ENCODE measurements at regions not wholly inside any gene's neighbourhood (a gene's known extent, or its start where the extent isn't known, plus 50 kb on each side); places are given as distances from the start of the nearest gene placed in this dataset.

GRCh38 chr2:153134725-153135124, 343.8 kb downstream of the RPRM start:
- H3K4me1 Mint-ChIP-seq = no peaks in the 10 kb centered on the region
- H3K9me3 ChIP-seq (ENCODE audit: control insufficient read depth, insufficient read depth, low read length) = no peaks in the 10 kb centered on the region
- H3K9me3 Mint-ChIP-seq = peaks cover 4 to 14% of the 10 kb centered on the region in 2 donors
- no peaks in the 10 kb centered on the region for H3K36me3 Mint-ChIP-seq
- no peaks in the 10 kb centered on the region for H3K27me3 ChIP-seq (ENCODE audit: control insufficient read depth, insufficient read depth, low read length)
- H3K36me3 ChIP-seq (ENCODE audit: control insufficient read depth, insufficient read depth, low read length) = no peaks in the 10 kb centered on the region
- intact Hi-C loops (cut with micrococcal nuclease) = no loop called here
- ATAC-seq (no peak), DNase-seq (no peak)
- no CpG with 5 or more reads among the region's 1 CpG for WGBS (ENCODE audit: insufficient coverage)
- no peak for TF ChIP-seq CTCF (IDR thresholded peaks at IDR 0.05)
- H3K4me3 ChIP-seq (ENCODE audit: low read length) = no peak overlapping the region
- no peak overlapping the region for H3K27ac ChIP-seq (ENCODE audit: low read length)
- no peak overlapping the region for H3K4me3 Mint-ChIP-seq
- H3K27ac Mint-ChIP-seq = no peak overlapping the region
- H3K27me3 Mint-ChIP-seq (ENCODE audit: low read depth in 2 of 2) = no peaks in the 10 kb centered on the region
- H3K4me1 ChIP-seq (ENCODE audit: control insufficient read depth, insufficient read depth, low read length) = no peaks in the 10 kb centered on the region

GRCh38 chr2:153133716-153134115, 344.8 kb downstream of the RPRM start:
- H3K4me3 Mint-ChIP-seq = no peak overlapping the region
- H3K36me3 Mint-ChIP-seq = no peaks in the 10 kb centered on the region
- no peaks in the 10 kb centered on the region for H3K4me1 ChIP-seq (ENCODE audit: control insufficient read depth, insufficient read depth, low read length)
- H3K27ac ChIP-seq (ENCODE audit: low read length) = no peak overlapping the region
- no peaks in the 10 kb centered on the region for H3K9me3 ChIP-seq (ENCODE audit: control insufficient read depth, insufficient read depth, low read length)
- 100% methylated on average over 3 of the region's 4 CpGs for WGBS (ENCODE audit: insufficient coverage)
- TF ChIP-seq CTCF (IDR thresholded peaks at IDR 0.05) = no peak
- H3K9me3 Mint-ChIP-seq = peaks cover 4 to 10% of the 10 kb centered on the region in 2 donors
- intact Hi-C loops (cut with micrococcal nuclease) = no loop called here
- H3K4me1 Mint-ChIP-seq = no peaks in the 10 kb centered on the region
- H3K27ac Mint-ChIP-seq = no peak overlapping the region
- no peaks in the 10 kb centered on the region for H3K36me3 ChIP-seq (ENCODE audit: control insufficient read depth, insufficient read depth, low read length)
- H3K27me3 ChIP-seq (ENCODE audit: control insufficient read depth, insufficient read depth, low read length) = no peaks in the 10 kb centered on the region
- ATAC-seq = no peak
- no peaks in the 10 kb centered on the region for H3K27me3 Mint-ChIP-seq (ENCODE audit: low read depth in 2 of 2)
- H3K4me3 ChIP-seq (ENCODE audit: low read length) = no peak overlapping the region
- no peak for DNase-seq

- ATAC-seq = no peak
- TF ChIP-seq CTCF (IDR thresholded peaks at IDR 0.05) = no peak
- peaks cover 6 to 14% of the 10 kb centered on the region in 2 donors for H3K9me3 Mint-ChIP-seq
- no peaks in the 10 kb centered on the region for H3K27me3 ChIP-seq (ENCODE audit: control insufficient read depth, insufficient read depth, low read length)
- H3K36me3 ChIP-seq (ENCODE audit: control insufficient read depth, insufficient read depth, low read length) = no peaks in the 10 kb centered on the region
- peaks cover 6% of the 10 kb centered on the region for H3K36me3 Mint-ChIP-seq
- no peak overlapping the region for H3K4me3 Mint-ChIP-seq
- no peaks in the 10 kb centered on the region for H3K9me3 ChIP-seq (ENCODE audit: control insufficient read depth, insufficient read depth, low read length)
- H3K4me1 Mint-ChIP-seq = no peaks in the 10 kb centered on the region
- WGBS (ENCODE audit: insufficient coverage) = 90% methylated on average over 2 of the region's 3 CpGs
- intact Hi-C loops (cut with micrococcal nuclease) = no loop called here
- no peak overlapping the region for H3K4me3 ChIP-seq (ENCODE audit: low read length)
- H3K4me1 ChIP-seq (ENCODE audit: control insufficient read depth, insufficient read depth, low read length) = no peaks in the 10 kb centered on the region
- H3K27ac ChIP-seq (ENCODE audit: low read length) = no peak overlapping the region
- H3K27me3 Mint-ChIP-seq (ENCODE audit: low read depth in 2 of 2) = no peaks in the 10 kb centered on the region
- no peak overlapping the region for H3K27ac Mint-ChIP-seq
- DNase-seq = no peak
These were observed 346.1 kb downstream of the RPRM start for GRCh38 chr2:153132418-153132817.

- no peaks in the 10 kb centered on the region for H3K36me3 ChIP-seq (ENCODE audit: control insufficient read depth, insufficient read depth, low read length)
- peaks cover 8 to 9% of the 10 kb centered on the region in 2 donors for H3K9me3 Mint-ChIP-seq
- H3K9me3 ChIP-seq (ENCODE audit: control insufficient read depth, insufficient read depth, low read length) = no peaks in the 10 kb centered on the region
- no peaks in the 10 kb centered on the region for H3K27me3 ChIP-seq (ENCODE audit: control insufficient read depth, insufficient read depth, low read length)
- no peak overlapping the region for H3K27ac ChIP-seq (ENCODE audit: low read length)
- H3K4me1 ChIP-seq (ENCODE audit: control insufficient read depth, insufficient read depth, low read length) = no peaks in the 10 kb centered on the region
- no peak overlapping the region for H3K4me3 Mint-ChIP-seq
- H3K27ac Mint-ChIP-seq = no peak overlapping the region
- no peak for TF ChIP-seq CTCF (IDR thresholded peaks at IDR 0.05)
- no peaks in the 10 kb centered on the region for H3K36me3 Mint-ChIP-seq
- no peak overlapping the region for H3K4me3 ChIP-seq (ENCODE audit: low read length)
- no peak for ATAC-seq
- intact Hi-C loops (cut with micrococcal nuclease) = no loop called here
- DNase-seq = no peak
- no peaks in the 10 kb centered on the region for H3K27me3 Mint-ChIP-seq (ENCODE audit: low read depth in 2 of 2)
- no peaks in the 10 kb centered on the region for H3K4me1 Mint-ChIP-seq
- 100% methylated on average over 1 of the region's 1 CpG for WGBS (ENCODE audit: insufficient coverage)
These were observed 363.4 kb downstream of the RPRM start for GRCh38 chr2:153115141-153115540.
